Fibroblast of skin of abdomen (primary cell): ENCODE measurements at regions not wholly inside any gene's neighbourhood (a gene's known extent, or its start where the extent isn't known, plus 50 kb on each side); places are given as distances from the start of the nearest gene placed in this dataset.
A peak's percentile ranks its signal among the peaks of the same experiment; 100 is the strongest.
"Not testable (repeated sequence)": the region's sequence is repeated elsewhere in the genome, so short reads cannot be mapped to it uniquely, and the experiment has no call there.

Experiments used
- DNase-seq: peaks from one replicate; pipeline ENCODE4 v3.0.0-alpha.2; 2013

- DNase-seq, result no peak
Observed at GRCh38 chr7:19623676-19624075, 85.2 kb downstream of the POLR1F start.

GRCh38 chr7:19621740-19622139, 87.1 kb downstream of the POLR1F start:
- no peak for DNase-seq

DNA sequence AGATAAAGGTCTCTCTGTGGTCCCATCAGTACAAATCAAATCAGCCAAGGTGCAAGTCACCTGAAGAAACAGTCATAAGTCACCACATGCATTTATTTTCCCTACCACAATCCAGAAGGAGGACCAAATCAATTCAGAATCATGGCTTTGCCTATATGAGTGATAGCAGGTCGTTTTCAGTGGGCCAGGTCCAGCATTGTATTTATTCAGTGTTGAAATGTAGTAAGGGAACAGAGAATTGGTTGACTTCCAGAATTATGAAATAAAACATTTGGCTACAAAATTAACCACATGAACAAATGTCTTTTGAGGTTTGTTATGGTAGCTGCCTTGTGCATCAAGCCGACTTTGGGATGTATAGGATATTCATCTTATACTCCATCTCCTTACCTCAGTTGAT, 88.4 kb downstream of the POLR1F start:
- DNase-seq, result no peak

GRCh38 chr7:19619122-19619521, 89.7 kb downstream of the POLR1F start:
- DNase-seq, result peak; percentile 2

GRCh38 chr7:19617901-19618300, 90.9 kb downstream of the POLR1F start:
- no peak for DNase-seq

GRCh38 chr7:19610194-19610943, 98.5 kb downstream of the POLR1F start:
- DNase-seq, result no peak

- no peak for DNase-seq
Observed at GRCh38 chr7:19589446-19589845, 119.4 kb downstream of the POLR1F start.

DNA sequence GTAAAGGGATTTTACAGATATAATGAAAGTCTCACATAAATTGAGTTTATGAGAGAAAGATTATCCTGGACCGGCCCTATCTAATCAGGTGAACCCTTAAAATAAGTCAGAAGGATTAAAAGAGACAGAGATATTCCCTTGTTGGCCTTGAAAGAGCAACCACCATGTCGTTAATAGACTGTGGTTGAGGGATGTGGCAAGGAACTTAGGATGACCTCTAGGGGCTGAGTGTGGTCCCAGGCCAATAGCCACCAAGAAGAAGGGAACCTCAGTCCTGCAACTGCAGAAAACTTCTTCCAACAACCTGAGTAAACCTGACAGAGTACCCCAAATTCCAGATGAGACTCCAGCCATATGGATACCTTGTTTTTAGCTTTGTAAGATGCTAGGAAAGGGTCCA, 121.5 kb downstream of the POLR1F start:
- no peak for DNase-seq

- no peak for DNase-seq
Observed at GRCh38 chr7:19585761-19586160, 123.1 kb downstream of the POLR1F start.

DNA sequence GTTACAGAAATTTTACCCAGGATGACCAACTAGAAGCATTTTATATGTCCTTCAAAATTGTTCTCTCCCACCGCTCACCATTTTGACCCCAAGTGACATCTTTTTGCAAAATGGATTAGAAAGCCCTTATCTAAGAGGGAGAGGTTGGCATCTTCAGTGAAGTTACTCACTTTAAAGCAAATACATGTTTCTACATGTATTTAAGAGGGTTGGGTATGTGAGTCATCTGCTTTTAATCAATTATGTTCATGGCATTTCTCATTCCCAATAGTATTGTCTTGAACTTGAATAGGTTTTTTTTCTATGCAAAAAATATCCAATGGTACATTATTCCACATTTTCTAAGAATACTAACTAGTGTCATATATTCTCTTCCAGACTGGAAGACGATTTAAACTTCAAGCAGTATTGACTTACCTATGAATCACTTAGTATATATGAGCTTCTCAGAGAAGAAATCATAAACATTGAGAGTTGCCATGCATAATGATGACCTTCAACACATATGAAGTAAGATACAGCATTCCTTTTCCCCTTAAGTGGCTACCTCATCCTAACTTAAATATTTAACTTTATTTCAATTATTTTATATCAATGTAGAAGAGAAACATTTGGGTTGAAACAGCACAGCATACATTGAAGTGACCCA, 132.8 kb downstream of the POLR1F start:
- DNase-seq, result no peak

- no peak for DNase-seq
Observed at GRCh38 chr7:19574131-19574530, 134.7 kb downstream of the POLR1F start.

DNA sequence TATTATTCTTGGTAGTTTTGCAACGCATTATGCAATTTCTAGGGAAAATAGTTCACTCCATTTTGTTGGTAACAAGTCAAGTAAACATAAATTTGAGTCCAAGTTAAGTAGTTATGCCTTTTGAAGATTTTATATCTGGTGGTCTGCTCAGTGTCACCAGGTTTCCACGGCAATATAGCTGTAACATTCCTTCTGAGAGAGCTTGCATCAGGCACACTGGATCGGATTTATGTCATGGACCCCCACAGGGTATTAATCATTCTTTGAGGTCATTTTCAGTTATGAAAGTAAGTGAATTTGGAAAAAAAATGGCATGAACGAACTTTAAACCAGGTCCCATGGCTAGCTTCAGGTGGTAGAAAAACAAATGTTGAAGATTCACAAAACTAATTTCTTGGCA, 136.3 kb downstream of the POLR1F start:
- DNase-seq, result no peak

DNA sequence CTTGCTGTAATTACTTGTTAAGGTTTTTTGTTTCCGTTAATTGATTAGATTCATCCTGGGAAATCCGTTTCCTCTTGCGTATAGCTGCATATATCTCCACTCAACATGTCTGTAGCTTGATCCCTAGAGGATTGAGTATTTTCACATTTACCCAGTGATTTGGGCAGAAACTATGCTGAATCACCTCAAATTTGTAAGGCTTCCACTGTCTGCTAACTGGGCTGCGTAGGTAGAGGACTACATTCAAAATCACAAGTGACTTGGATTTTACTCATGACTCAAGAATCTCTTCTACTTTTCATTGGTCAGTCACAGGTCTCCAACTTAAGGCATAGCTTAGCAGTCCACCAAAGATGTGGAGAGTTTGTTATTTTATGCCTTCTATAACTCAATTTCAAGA, 141.8 kb downstream of the POLR1F start:
- DNase-seq, result peak; percentile 9

DNA sequence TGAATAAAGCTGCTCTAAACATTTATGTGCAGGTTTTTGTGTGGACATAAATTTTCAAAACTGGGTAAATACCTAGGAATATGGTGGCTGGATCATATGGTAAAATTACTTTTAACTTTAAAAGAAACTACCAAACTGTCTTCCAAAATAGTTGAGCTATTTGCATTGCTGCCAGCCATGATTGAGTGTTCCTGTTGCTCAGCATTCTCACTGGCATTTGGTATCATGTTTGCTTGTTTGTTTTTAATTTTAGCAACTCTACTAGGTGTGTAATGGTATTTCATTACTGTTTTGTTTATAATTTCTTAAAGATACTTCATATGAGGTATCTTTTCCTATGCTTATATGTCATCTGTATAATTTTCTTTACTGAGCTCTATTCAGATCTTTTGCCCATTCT, 143.2 kb downstream of the POLR1F start:
- no peak for DNase-seq

- no peak for DNase-seq
Observed at GRCh38 chr7:19561121-19561805, 147.6 kb downstream of the POLR1F start.

DNA sequence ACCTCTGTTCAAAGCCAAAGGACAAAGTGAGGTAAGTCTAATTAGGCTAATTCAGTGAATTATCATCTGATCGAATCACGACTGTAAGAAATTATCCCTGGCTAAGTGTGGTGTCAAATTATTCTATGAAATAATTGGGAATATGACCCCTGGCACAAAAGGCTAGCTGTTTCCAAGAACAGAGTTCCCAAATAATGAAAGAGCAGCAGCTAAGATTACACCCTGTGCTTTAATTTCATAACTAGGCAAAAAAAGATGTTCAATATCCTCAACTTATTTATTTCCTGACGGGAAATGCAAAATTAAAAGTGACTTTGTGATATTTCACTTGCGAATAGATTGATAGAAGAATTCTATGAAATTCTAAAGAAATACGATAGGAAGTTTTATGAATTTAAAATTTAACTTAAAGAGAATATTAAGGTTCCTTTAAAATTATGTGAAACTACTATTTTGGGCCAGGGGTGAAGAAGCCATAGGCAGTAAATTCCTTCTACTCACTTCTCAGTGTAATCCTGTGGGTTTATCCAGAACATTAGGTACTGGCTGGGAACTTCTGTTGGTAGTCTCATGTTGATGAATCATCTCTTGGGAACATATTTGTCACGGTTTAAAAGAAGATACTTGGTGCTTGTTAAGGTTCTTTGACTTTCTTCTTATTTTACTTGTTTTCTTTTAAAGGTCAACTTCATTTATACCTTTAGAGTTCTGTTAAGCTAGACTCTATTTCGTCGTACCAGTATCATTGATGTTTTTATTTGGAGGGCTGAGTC, 148.5 kb downstream of the POLR1F start:
- peak; percentile 56 for DNase-seq

DNA sequence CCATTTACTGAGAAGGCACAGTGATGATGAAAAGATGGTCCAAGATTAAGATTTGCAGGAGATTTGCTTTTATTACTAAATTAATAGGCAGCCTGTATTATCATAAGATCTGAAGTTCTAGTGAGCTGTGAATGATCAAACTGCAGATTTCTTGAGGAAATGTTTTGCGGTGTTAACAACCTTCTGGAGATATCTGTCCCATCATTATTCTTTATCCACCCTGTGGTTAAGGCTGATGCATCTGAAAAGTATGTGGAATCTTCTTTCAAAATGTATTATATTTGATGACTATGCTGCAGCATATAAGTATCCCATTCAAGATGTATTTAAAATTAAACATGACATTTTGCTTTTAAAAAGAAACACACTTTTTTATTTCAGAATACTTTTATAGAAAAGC, 150.3 kb downstream of the POLR1F start:
- DNase-seq, result peak; percentile 76

- peak; percentile 35 for DNase-seq
Observed at GRCh38 chr7:19557726-19558465, 150.9 kb downstream of the POLR1F start.

DNA sequence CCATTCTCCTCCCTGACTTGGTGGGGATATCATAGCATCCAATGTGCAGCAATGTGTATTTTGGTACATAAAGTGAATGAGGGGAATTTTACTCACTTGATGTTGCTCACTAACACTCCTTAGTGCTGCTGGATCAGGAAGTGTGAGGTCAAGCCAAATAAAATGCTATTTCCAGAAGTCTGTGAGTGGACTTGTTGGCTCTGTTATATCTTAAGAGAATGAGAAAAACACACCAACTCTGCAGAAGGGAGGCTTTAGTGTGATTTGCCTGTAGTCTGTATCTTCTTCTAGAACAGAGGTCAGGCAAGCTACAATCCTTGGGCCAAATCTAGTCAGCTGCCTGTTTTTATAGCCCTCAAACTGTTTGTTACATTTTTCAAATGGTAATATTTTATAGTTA, 154.3 kb downstream of the POLR1F start:
- no peak for DNase-seq

GRCh38 chr7:19552576-19552975, 156.3 kb downstream of the POLR1F start:
- DNase-seq, result no peak

GRCh38 chr7:19549246-19549645, 159.6 kb downstream of the POLR1F start:
- DNase-seq, result not testable (repeated sequence)

GRCh38 chr7:19537942-19538401, 170.9 kb downstream of the POLR1F start:
- DNase-seq, result peak; percentile 16
